ENCODE measurements at regions not wholly inside any gene's neighbourhood (a gene's known extent, or its start where the extent isn't known, plus 50 kb on each side); places are given as distances from the start of the nearest gene placed in this dataset.

- TF ChIP-seq, protein P1, sequence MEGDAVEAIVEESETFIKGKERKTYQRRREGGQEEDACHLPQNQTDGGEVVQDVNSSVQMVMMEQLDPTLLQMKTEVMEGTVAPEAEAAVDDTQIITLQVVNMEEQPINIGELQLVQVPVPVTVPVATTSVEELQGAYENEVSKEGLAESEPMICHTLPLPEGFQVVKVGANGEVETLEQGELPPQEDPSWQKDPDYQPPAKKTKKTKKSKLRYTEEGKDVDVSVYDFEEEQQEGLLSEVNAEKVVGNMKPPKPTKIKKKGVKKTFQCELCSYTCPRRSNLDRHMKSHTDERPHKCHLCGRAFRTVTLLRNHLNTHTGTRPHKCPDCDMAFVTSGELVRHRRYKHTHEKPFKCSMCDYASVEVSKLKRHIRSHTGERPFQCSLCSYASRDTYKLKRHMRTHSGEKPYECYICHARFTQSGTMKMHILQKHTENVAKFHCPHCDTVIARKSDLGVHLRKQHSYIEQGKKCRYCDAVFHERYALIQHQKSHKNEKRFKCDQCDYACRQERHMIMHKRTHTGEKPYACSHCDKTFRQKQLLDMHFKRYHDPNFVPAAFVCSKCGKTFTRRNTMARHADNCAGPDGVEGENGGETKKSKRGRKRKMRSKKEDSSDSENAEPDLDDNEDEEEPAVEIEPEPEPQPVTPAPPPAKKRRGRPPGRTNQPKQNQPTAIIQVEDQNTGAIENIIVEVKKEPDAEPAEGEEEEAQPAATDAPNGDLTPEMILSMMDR (IDR thresholded peaks at IDR 0.05 in 4 of 5, conservative IDR thresholded peaks at IDR 0.05 in 1 of 5): no peak
- TF ChIP-seq POLR2A (IDR thresholded peaks at IDR 0.05): no peak
Measured at GRCh38 chr4:19791422-19792123, 460.1 kb upstream of the SLIT2 start.

Measured in gastrocnemius medialis (tissue), 4 donors.